ENCODE measurements at regions not wholly inside any gene's neighbourhood (a gene's known extent, or its start where the extent isn't known, plus 50 kb on each side); places are given as distances from the start of the nearest gene placed in this dataset.

GRCh38 chr6:159095616-159096015, 50.8 kb upstream of the TAGAP start:
- no peak overlapping the region for H3K4me3 Mint-ChIP-seq (ENCODE audit: low read depth, unreplicated experiment)
- TF ChIP-seq CTCF (IDR thresholded peaks at IDR 0.05; ENCODE audit: unreplicated experiment) = no peak
- H3K27ac Mint-ChIP-seq (ENCODE audit: unreplicated experiment) = no peak overlapping the region
- no peak for DNase-seq
- intact Hi-C loops (cut with micrococcal nuclease; ENCODE audit: unreplicated experiment) = no loop called here
- H3K9me3 Mint-ChIP-seq (ENCODE audit: low read depth, unreplicated experiment) = no peaks in the 10 kb centered on the region
- H3K36me3 Mint-ChIP-seq (ENCODE audit: insufficient read depth, unreplicated experiment) = no peaks in the 10 kb centered on the region
- BruUV-seq (replicated peaks) = no TSS peak
- no peaks in the 10 kb centered on the region for H3K4me1 Mint-ChIP-seq (ENCODE audit: low read depth, unreplicated experiment)
- CTCF ChIA-PET = interaction anchor here (1.2 kb wide), 1 partner anchor 9 kb away, joined by 3 read pairs; no protein-coding TSS in a partner anchor
- peaks cover 20% of the 10 kb centered on the region for H3K27me3 Mint-ChIP-seq (ENCODE audit: unreplicated experiment)

- H3K27me3 Mint-ChIP-seq (ENCODE audit: unreplicated experiment) = peaks cover 24% of the 10 kb centered on the region
- BruUV-seq (replicated peaks) = no TSS peak
Measured at GRCh38 chr6:159094444-159095252, 49.9 kb upstream of the TAGAP start.

More at GRCh38 chr6:159094444-159095252, 49.9 kb upstream of the TAGAP start:
- Mint-ChIP-seq H3K4me1 (ENCODE audit: low read depth, unreplicated experiment) (no peaks in the 10 kb centered on the region), H3K36me3 (ENCODE audit: insufficient read depth, unreplicated experiment) (no peaks in the 10 kb centered on the region), H3K9me3 (ENCODE audit: low read depth, unreplicated experiment) (no peaks in the 10 kb centered on the region), H3K27ac (ENCODE audit: unreplicated experiment) (no peak overlapping the region), H3K4me3 (ENCODE audit: low read depth, unreplicated experiment) (no peak overlapping the region)
- no peak for TF ChIP-seq CTCF (IDR thresholded peaks at IDR 0.05; ENCODE audit: unreplicated experiment)
- no peak for DNase-seq
- CTCF ChIA-PET = interaction anchor here (0.9 kb wide), 1 partner anchor 12 kb away, joined by 4 read pairs; no protein-coding TSS in a partner anchor
- intact Hi-C loops (cut with micrococcal nuclease; ENCODE audit: unreplicated experiment) = no loop called here
